HG03045 (cell line): ENCODE measurements at regions not wholly inside any gene's neighbourhood (a gene's known extent, or its start where the extent isn't known, plus 50 kb on each side); places are given as distances from the start of the nearest gene placed in this dataset.

Source experiments
- ATAC-seq: cut with Tn5 transposase; IDR thresholded peaks from one replicate; pipeline ENCODE4 v1.9.1; 2021; ENCODE audit warnings: mild to moderate bottlenecking, moderate library complexity; ENCODE audit not compliant: unreplicated experiment

DNA sequence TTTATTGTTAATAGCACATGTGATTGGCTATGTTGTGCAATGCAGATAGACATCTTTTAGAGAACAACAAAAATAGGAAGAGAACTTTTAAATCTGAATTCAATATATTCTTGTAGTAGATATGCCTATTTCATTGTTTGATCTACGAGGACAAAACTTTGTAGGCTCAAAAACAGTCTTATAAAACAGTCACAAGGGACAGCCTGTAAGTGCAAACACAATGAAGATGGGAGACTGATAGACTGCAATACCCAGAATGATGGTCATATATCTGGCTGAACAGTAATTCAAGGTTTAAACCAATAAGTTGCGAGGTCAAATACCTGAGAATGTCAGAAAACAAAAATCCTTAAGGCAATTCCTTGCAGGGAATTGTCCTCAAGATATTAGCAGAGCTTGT, 1342.9 kb upstream of the ADGRB3 start:
- no peak for ATAC-seq

DNA sequence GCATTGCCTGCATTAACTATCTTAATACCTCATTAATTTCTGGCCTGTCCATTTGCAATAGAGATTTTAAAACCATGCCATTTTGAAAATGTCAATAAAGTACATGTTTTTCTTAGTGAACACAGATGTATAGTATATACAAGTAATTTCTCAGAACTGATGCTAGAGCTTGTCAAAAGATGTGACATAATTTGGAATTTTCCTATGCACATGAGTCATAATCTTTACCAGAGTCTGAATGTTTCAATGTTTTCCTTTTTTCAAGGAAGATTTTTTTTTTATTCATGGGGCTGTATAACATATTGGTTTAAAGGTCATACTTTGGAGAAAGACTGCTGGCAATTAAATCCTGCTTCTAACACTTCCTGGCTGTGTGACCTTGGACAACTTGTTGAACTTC, 1347.5 kb upstream of the ADGRB3 start:
- ATAC-seq, result no peak

DNA sequence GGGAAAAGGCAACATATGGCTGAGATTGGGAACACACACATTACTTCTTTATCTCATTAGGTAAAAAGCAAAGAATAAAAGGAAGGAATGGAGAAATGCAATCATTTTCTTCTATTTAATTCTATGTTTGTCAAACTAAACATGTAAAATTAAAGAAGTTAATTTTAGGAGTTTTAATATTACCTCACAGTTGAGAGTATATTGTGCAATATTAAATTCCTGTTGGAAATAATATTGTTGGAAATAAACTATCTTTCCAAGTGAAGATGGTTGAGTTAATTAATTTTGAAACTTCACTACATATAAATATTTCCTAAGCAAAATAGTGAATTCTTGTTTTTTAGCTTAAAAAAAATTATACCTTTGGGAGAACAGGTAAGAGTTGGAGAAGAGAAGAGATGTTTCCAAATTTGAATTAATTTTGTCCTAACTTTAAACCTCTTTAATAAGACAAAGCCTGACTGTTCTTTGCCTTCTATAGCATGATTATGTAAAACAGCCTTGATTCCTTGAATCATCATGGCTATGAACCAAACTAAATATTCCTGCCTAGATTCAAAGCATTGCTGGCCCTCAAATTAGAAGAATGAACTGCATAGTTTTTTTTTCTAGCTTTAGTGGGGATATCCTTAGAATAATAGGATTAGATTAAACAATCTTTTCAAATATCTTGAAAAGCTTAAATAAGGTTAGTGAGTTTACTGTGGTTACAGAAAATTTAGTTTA, 1349.1 kb upstream of the ADGRB3 start:
- no peak for ATAC-seq

GRCh38 chr6:67277312-67277711, 1357.8 kb upstream of the ADGRB3 start:
- no peak for ATAC-seq

GRCh38 chr6:67265996-67266921, 1368.8 kb upstream of the ADGRB3 start:
- no peak for ATAC-seq

DNA sequence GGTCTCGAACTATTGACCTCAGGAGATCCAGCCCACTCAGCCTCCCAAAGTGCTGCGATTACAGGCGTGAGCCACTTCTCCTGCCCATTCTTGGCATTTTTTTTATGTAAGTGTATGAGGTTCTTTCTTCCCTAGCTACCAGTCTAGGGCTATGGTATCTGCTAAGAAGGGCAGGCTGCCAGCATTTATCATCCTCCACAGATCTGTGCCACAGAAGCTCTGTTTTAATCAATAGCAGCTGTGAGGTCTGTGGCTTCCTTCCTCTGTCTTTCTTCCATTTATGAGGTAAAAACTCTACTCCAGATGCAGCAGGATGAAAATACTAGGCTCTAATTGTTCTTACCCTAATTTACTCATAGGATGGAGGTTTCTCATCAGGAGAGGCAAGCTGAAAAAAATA, 1382.4 kb upstream of the ADGRB3 start:
- ATAC-seq, result no peak

DNA sequence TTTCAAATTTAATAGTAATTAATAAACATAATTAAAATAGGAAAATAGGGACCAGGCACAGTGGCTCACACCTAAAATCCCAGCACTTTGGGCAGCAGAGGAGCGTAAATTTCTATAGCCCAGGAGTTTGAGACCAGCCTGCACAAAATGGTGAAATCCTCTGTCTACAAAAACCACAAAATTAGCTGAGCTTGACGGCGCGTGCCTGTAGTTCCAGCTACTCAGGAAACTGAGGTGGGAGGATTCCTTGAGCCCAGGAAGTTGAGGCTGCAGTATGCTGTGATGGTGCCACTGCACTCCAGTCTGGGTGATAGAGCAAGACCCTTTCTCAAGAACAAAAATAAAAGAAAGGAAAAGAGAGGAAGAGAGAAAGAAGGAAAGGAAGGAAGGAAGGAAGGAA, 1387.0 kb upstream of the ADGRB3 start:
- ATAC-seq, result no peak

GRCh38 chr6:67244037-67244436, 1391.0 kb upstream of the ADGRB3 start:
- no peak for ATAC-seq

DNA sequence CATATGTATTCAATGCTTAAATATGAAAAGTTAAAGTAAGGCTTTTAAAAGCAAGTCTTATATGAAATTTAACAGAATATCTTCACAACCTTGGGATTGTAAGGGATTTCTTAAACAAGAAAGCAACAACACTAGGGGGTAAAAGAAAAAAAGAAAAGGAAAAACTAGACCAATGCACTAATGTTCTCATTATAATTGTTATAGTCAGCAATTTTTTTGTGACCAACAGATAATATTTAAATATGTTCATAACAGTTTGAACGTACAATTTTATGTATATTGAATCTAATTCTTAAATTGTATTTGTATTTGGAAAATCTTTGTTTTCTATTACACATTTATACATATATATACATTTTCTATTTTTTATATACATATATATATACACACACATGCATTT, 1397.8 kb upstream of the ADGRB3 start:
- no peak for ATAC-seq

DNA sequence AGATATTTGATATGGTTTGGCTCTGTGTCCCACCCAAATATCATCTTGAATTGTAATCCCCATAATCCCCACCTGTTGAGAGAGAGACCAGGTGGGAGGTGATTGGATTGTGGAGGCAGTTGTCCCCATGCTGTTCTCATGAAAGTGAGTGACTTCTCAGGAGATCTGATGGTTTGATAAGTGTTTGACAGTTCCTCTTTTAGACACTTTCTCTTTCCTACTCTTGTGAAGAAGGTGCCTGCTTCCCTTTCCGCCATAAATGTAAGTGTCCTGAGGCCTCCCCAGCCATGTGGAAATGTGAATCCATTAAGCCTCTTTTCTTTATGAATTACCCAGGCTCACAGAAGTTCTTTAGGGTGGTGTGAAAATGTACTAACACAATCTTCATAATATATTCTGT, 1404.0 kb upstream of the ADGRB3 start:
- ATAC-seq, result no peak

DNA sequence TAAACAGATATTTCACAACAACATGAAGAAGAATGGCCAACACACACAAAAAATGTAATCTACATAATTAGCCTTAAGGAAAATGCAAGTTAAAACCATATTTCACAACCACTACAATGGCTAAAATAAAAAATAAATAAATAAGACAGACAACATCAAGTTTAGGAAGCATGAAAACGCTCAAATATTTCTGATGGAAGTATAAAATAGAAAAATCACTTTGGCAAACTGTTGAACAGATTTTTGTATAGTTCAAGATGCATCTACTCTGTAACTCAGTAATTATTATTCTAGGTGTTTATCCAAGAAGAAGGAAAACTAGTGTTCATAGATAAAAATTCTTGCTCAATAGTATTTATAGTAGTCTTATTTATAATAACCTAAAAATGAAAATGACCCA, 1410.1 kb upstream of the ADGRB3 start:
- no peak for ATAC-seq

DNA sequence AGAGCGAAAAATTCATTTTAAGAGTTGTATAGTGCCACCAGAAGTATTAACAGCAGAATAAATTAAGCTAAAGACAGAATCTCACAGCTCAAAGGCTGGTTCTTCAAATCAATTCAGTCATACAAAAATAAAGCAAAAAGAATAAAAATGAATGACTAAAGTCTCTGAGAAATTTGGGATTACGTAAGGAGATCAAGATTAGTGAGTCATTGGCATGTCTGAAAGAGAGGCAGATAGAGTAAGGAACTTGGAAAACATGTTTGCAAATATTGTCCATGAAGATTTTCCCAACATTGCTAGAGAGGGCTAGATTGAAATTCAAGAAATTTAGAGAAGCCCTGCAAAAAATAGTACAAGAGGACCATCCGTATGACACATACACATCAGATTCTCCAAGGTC, 1413.9 kb upstream of the ADGRB3 start:
- ATAC-seq, result no peak

GRCh38 chr6:67219346-67219745, 1415.7 kb upstream of the ADGRB3 start:
- no peak for ATAC-seq

GRCh38 chr6:67212584-67212983, 1422.5 kb upstream of the ADGRB3 start:
- no peak for ATAC-seq

DNA sequence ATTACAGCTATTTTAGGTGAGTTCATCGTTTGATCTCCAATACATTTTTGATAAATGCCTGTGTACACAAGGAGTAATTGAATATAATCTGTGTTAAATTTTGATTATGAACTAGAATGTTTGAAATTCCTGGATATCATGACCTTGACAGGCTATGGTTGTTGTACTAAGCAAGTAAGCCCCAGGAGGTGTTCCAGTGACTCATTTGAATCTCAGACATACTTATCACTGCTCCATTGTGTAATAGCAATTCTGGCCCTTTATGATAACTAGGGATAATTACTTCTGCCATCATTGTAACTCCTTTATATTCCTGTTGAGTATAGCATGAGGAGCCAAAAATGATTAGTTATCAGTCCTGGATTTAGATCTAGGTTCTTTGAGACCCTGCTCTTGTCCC, 1424.6 kb upstream of the ADGRB3 start:
- ATAC-seq, result no peak

GRCh38 chr6:67201563-67201962, 1433.5 kb upstream of the ADGRB3 start:
- ATAC-seq, result no peak

DNA sequence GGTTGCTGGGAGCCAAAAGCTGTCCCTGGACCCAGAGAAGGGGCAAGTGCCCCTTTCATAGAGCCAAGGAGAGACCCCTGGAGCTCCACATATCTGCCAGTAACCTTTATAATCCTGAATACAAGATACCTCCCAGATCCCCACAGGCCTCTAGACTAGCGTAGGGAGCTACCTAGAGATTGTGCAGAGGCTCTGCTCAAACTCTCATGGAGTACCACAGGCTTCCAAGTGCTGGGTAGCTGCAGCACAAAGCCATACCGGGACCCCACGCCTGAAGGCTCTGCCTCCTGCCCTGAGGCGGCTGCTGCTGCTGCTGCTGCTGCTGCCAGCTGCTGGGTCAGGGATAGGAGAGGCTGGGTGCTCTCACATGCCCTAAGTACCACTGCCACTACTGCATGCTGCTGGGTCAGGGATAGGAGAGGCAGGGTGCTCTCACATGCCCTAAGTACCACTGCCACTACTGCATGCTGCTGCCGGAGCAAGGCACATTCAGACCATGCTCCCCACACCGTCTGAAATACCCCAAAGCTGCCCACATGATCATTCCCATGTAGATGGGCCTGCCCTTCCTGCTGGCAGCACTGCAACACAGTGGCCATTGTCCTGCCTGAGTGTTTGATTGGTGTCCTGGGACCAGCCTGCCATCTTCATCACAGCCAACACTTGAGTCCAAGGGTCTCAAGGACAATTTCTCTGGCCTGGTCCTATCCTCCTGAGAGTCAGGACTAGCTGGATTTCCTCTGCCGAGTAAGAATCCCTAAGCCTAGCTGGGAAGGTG, 1434.3 kb upstream of the ADGRB3 start:
- ATAC-seq, result no peak

GRCh38 chr6:67199425-67199824, 1435.7 kb upstream of the ADGRB3 start:
- ATAC-seq, result no peak

DNA sequence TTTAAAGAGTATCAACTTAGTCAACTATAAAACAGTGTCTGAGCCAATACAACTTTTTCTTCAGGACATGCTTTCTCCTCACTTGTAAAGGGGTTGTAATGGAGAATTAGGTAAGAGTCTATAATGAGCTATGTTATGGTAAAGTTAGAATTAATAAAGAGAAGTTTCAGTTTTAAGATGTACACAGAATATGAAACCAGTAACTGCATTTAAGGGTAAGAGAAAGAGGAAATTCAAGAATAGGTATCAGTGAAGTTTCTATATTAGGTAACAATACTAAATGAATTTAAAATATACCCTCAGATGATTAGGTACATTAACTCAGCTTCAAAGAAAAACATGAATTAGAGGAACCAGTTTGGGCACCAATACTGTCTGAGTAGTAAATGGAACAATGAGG, 1444.3 kb upstream of the ADGRB3 start:
- no peak for ATAC-seq

DNA sequence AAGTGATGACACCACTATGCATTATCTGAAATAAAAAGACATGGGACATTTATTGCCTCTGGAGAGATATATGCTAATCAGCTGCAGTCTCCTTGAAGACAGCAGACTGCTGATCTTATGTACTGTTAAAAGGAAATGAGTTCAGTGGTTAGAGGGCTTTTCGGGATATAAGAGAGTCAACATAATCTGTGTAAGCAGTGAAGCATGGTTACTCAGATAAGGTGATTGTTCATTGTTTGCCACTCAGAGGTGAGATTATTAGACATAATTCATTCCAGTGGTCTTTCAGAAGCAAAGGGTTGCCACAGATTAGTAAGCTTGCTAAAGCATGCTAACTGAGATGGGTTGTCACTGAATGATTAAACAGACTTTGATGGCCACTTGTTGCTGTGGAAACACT, 1450.7 kb upstream of the ADGRB3 start:
- no peak for ATAC-seq

DNA sequence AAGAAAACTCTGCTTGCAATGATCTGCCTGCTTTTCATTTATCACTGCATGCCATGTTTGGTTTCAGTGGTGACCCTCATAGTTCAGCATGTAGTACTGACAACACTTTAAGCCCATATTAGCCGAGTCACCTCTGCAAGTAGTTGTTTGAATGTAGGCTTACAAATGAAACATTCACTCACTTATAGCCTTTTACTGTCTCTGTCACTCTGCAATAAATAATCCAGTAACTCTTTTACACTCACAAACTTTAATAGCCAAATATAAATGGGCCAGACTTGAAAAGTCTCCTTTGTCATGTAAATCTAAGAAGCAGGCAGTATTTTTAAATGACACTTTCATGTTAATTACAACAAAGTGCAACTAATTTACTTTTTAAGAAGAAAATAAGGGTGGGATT, 1460.0 kb upstream of the ADGRB3 start:
- no peak for ATAC-seq

GRCh38 chr6:67165606-67166005, 1458.6 kb upstream of the EYS start:
- ATAC-seq, result no peak
